ENCODE measurements at regions not wholly inside any gene's neighbourhood (a gene's known extent, or its start where the extent isn't known, plus 50 kb on each side); places are given as distances from the start of the nearest gene placed in this dataset.

GRCh38 chr6:126419901-126420300 lies 80.0 kb downstream of the CENPW start:
- no peak for DNase-seq

- DNase-seq = no peak
Observed at GRCh38 chr6:126422912-126423311, 83.0 kb downstream of the CENPW start.

GRCh38 chr6:126427713-126428112 lies 87.8 kb downstream of the CENPW start:
- no peak for DNase-seq

- no peak for DNase-seq
Observed at GRCh38 chr6:126429866-126430265, 90.0 kb downstream of the CENPW start.

- no peak for DNase-seq
Observed at GRCh38 chr6:126432564-126432963, 92.6 kb downstream of the CENPW start.

GRCh38 chr6:126433927-126434326 lies 94.0 kb downstream of the CENPW start:
- DNase-seq = no peak

GRCh38 chr6:126437205-126437604 lies 97.3 kb downstream of the CENPW start:
- DNase-seq = no peak

- DNase-seq = no peak
Observed at GRCh38 chr6:126439040-126439439, 99.1 kb downstream of the CENPW start.

GRCh38 chr6:126440923-126441322 lies 101.0 kb downstream of the CENPW start:
- DNase-seq = no peak

- no peak for DNase-seq
Observed at GRCh38 chr6:126444659-126445273, 104.9 kb downstream of the CENPW start.

- no peak for DNase-seq
Observed at GRCh38 chr6:126446248-126446647, 106.3 kb downstream of the CENPW start.

GRCh38 chr6:126447367-126447766 lies 107.5 kb downstream of the CENPW start:
- DNase-seq = no peak

- no peak for DNase-seq
Observed at GRCh38 chr6:126461045-126461444, 121.1 kb downstream of the CENPW start.

GRCh38 chr6:126464245-126464644 lies 124.3 kb downstream of the CENPW start:
- no peak for DNase-seq

- no peak for DNase-seq
Observed at GRCh38 chr6:126475449-126475848, 135.5 kb downstream of the CENPW start.

GRCh38 chr6:126477678-126478077 lies 137.8 kb downstream of the CENPW start:
- no peak for DNase-seq

GRCh38 chr6:126480268-126480667 lies 140.4 kb downstream of the CENPW start:
- no peak for DNase-seq

- no peak for DNase-seq
Observed at GRCh38 chr6:126481319-126481718, 141.4 kb downstream of the CENPW start.

- no peak for DNase-seq
Observed at GRCh38 chr6:126504792-126505191, 164.9 kb downstream of the CENPW start.

GRCh38 chr6:126513198-126513597 lies 173.3 kb downstream of the CENPW start:
- no peak for DNase-seq

- DNase-seq = no peak
Observed at GRCh38 chr6:126516411-126516810, 176.5 kb downstream of the CENPW start.

GRCh38 chr6:126524811-126525326 lies 185.0 kb downstream of the CENPW start:
- no peak for DNase-seq

- no peak for DNase-seq
Observed at GRCh38 chr6:126526547-126526946, 186.6 kb downstream of the CENPW start.

GRCh38 chr6:126526996-126527606 lies 187.2 kb downstream of the CENPW start:
- DNase-seq = no peak

Data from DMS153 (cell line).